ENCODE measurements at regions not wholly inside any gene's neighbourhood (a gene's known extent, or its start where the extent isn't known, plus 50 kb on each side); places are given as distances from the start of the nearest gene placed in this dataset.

- ChIA-PET POLR2A (no interaction called here), CTCF (interaction anchor here (1.0 to 1.7 kb wide), 3 partner anchors 19 to 215 kb away, joined by 3 to 4 read pairs (median 4); no protein-coding TSS in a partner anchor)
- Histone ChIP-seq H3K4me2 (no peak overlapping the region), H3K9me3 (no peaks in the 10 kb centered on the region), H3K4me1 (0 out of 3 replicates have a peak, but pooled peaks cover 5% of the 10 kb centered on the region), H3K27ac (no peak overlapping the region; a peak in 1 of 6 replicates), H3K4me3 (no peak overlapping the region)
- TF ChIP-seq PHF8 (IDR thresholded peaks at IDR 0.05; ENCODE audit: borderline replicate concordance, low read depth) (no peak), RAD21 (conservative IDR thresholded peaks at IDR 0.05 in 1 of 2, IDR thresholded peaks at IDR 0.05 in 1 of 2) (no peak), SREBF2 (IDR thresholded peaks at IDR 0.05) (no peak)
- DNase-seq (ENCODE audit: low read depth in 1 of 2, low spot score in 1 of 2), result no peak
- no peak for ATAC-seq
- FAIRE-seq, result no peak
Measured at GRCh38 chr4:55186123-55186522, 60.7 kb upstream of the KDR start.

DNA sequence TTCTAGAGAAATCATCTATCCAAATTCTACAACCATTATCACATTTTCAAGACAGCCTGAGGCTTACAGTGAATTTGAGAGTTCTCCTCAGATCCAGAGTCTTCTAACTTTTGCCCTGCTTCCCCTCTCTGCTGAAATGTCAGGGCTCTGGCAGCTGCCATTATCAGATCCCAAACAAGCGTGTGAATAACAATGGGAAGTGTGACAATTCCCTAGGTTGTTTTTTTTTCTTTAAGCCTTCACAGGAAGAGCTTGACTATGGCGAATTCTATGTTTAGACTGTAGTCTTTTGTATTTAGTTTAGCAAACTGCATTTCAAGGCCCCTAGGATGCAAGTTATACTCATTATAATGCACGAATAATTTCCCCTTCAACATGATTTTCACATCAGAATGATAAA, 61.3 kb upstream of the KDR start:
- 22% methylated on average over 3 of the region's 3 CpGs for WGBS (ENCODE audit: missing lambda C conversion rate)
- no peak overlapping the region for H3K27ac ChIP-seq
- CTCF ChIA-PET, result interaction anchor here (1.0 to 1.5 kb wide), 2 partner anchors 119 to 216 kb away, joined by 3 to 4 read pairs; no protein-coding TSS in a partner anchor
- no peaks in the 10 kb centered on the region for H3K9me3 ChIP-seq
- ATAC-seq (no peak), FAIRE-seq (no peak), DNase-seq (ENCODE audit: low read depth in 1 of 2, low spot score in 1 of 2) (no peak)
- H3K4me2 ChIP-seq, result no peak overlapping the region
- TF ChIP-seq NFE2L2 (conservative IDR thresholded peaks at IDR 0.05; ENCODE audit: low read length), result no peak
- TF ChIP-seq, protein P1, sequence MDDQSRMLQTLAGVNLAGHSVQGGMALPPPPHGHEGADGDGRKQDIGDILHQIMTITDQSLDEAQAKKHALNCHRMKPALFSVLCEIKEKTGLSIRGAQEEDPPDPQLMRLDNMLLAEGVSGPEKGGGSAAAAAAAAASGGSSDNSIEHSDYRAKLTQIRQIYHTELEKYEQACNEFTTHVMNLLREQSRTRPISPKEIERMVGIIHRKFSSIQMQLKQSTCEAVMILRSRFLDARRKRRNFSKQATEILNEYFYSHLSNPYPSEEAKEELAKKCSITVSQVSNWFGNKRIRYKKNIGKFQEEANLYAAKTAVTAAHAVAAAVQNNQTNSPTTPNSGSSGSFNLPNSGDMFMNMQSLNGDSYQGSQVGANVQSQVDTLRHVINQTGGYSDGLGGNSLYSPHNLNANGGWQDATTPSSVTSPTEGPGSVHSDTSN (IDR thresholded peaks at IDR 0.05), result no peak
- TF ChIP-seq NR3C1 (IDR thresholded peaks at IDR 0.05), result no peak
- no peak for TF ChIP-seq FOSL2 (IDR thresholded peaks at IDR 0.05)
- TF ChIP-seq FOSL2 (CRISPR knock-in tag; IDR thresholded peaks at IDR 0.05), result no peak
- TF ChIP-seq, protein P2, sequence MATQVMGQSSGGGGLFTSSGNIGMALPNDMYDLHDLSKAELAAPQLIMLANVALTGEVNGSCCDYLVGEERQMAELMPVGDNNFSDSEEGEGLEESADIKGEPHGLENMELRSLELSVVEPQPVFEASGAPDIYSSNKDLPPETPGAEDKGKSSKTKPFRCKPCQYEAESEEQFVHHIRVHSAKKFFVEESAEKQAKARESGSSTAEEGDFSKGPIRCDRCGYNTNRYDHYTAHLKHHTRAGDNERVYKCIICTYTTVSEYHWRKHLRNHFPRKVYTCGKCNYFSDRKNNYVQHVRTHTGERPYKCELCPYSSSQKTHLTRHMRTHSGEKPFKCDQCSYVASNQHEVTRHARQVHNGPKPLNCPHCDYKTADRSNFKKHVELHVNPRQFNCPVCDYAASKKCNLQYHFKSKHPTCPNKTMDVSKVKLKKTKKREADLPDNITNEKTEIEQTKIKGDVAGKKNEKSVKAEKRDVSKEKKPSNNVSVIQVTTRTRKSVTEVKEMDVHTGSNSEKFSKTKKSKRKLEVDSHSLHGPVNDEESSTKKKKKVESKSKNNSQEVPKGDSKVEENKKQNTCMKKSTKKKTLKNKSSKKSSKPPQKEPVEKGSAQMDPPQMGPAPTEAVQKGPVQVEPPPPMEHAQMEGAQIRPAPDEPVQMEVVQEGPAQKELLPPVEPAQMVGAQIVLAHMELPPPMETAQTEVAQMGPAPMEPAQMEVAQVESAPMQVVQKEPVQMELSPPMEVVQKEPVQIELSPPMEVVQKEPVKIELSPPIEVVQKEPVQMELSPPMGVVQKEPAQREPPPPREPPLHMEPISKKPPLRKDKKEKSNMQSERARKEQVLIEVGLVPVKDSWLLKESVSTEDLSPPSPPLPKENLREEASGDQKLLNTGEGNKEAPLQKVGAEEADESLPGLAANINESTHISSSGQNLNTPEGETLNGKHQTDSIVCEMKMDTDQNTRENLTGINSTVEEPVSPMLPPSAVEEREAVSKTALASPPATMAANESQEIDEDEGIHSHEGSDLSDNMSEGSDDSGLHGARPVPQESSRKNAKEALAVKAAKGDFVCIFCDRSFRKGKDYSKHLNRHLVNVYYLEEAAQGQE (IDR thresholded peaks at IDR 0.05), result no peak
- TF ChIP-seq KDM1A (IDR thresholded peaks at IDR 0.05; ENCODE audit: low read depth), result no peak
- no peak for TF ChIP-seq RARB (CRISPR knock-in tag; IDR thresholded peaks at IDR 0.05)
- TF ChIP-seq ZSCAN20 (CRISPR knock-in tag; IDR thresholded peaks at IDR 0.05), result no peak
- TF ChIP-seq SREBF2 (IDR thresholded peaks at IDR 0.05), result no peak
- TF ChIP-seq, protein P3, sequence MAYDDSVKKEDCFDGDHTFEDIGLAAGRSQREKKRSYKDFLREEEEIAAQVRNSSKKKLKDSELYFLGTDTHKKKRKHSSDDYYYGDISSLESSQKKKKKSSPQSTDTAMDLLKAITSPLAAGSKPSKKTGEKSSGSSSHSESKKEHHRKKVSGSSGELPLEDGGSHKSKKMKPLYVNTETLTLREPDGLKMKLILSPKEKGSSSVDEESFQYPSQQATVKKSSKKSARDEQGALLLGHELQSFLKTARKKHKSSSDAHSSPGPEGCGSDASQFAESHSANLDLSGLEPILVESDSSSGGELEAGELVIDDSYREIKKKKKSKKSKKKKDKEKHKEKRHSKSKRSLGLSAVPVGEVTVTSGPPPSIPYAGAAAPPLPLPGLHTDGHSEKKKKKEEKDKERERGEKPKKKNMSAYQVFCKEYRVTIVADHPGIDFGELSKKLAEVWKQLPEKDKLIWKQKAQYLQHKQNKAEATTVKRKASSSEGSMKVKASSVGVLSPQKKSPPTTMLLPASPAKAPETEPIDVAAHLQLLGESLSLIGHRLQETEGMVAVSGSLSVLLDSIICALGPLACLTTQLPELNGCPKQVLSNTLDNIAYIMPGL (CRISPR knock-in tag; IDR thresholded peaks at IDR 0.05; ENCODE audit: borderline replicate concordance), result no peak
- no peak for TF ChIP-seq HDAC2 (IDR thresholded peaks at IDR 0.05)
- no peak for TF ChIP-seq ZC3H11A (IDR thresholded peaks at IDR 0.05)
- TF ChIP-seq RNF2 (IDR thresholded peaks at IDR 0.05; ENCODE audit: borderline replicate concordance, low read depth), result no peak
- POLR2A ChIA-PET, result no interaction called here
- 0 out of 3 replicates have a peak, but pooled peaks cover 5% of the 10 kb centered on the region for H3K4me1 ChIP-seq
- no peak overlapping the region for H3K4me3 ChIP-seq

GRCh38 chr4:55214172-55214571, 88.8 kb upstream of the KDR start:
- ATAC-seq (no peak), FAIRE-seq (no peak), DNase-seq (ENCODE audit: low read depth in 1 of 2, low spot score in 1 of 2) (no peak)
- H3K4me1 ChIP-seq, result no peaks in the 10 kb centered on the region
- ChIA-PET POLR2A (no interaction called here), CTCF (no interaction called here)
- no peak overlapping the region for H3K27ac ChIP-seq
- WGBS (ENCODE audit: missing lambda C conversion rate), result 32% methylated on average over 3 of the region's 3 CpGs
- no peak overlapping the region for H3K4me2 ChIP-seq
- no peak overlapping the region for H3K4me3 ChIP-seq
- no peaks in the 10 kb centered on the region for H3K9me3 ChIP-seq
- TF ChIP-seq TP53 (CRISPR knock-in tag; IDR thresholded peaks at IDR 0.05) (no peak), HOXB5 (CRISPR knock-in tag; IDR thresholded peaks at IDR 0.05) (no peak), CTCF (IDR thresholded peaks at IDR 0.05) (no peak), EHMT2 (IDR thresholded peaks at IDR 0.05; ENCODE audit: low read depth) (no peak), EP300 (IDR thresholded peaks at IDR 0.05) (no peak), POLR2A (IDR thresholded peaks at IDR 0.05; ENCODE audit: low read length) (no peak), ZNF302 (CRISPR knock-in tag; IDR thresholded peaks at IDR 0.05) (no peak), HOXA7 (CRISPR knock-in tag; IDR thresholded peaks at IDR 0.05) (no peak), RARB (CRISPR knock-in tag; IDR thresholded peaks at IDR 0.05) (no peak), FOSB (CRISPR knock-in tag; IDR thresholded peaks at IDR 0.05) (no peak), RFX5 (IDR thresholded peaks at IDR 0.05) (no peak), KDM1A (IDR thresholded peaks at IDR 0.05; ENCODE audit: low read depth) (no peak)
- TF ChIP-seq, protein P4, sequence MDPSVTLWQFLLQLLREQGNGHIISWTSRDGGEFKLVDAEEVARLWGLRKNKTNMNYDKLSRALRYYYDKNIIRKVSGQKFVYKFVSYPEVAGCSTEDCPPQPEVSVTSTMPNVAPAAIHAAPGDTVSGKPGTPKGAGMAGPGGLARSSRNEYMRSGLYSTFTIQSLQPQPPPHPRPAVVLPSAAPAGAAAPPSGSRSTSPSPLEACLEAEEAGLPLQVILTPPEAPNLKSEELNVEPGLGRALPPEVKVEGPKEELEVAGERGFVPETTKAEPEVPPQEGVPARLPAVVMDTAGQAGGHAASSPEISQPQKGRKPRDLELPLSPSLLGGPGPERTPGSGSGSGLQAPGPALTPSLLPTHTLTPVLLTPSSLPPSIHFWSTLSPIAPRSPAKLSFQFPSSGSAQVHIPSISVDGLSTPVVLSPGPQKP (IDR thresholded peaks at IDR 0.05; ENCODE audit: low read depth, low read length), result no peak

Data from A549 (cell line).